Upper lobe of left lung (tissue), 4 donors: ENCODE measurements at regions not wholly inside any gene's neighbourhood (a gene's known extent, or its start where the extent isn't known, plus 50 kb on each side); places are given as distances from the start of the nearest gene placed in this dataset.

ENCODE experiments used
- CTCF ChIP-seq, 6 experiments: fragments of 450-650 bp in 4 of 6; fragments of 200-600 bp in 2 of 6; sonication (generic) in 2 of 6; IDR thresholded peaks; one replicate each; pipeline ENCODE4 v1.5.1; 2016 to 2019; ENCODE audit warnings: antibody characterized with exemption in 6 of 6
- POLR2A ChIP-seq, 4 donors: fragments of 450-650 bp; IDR thresholded peaks; one replicate each; pipeline ENCODE4 v1.5.1; 2016 to 2017; ENCODE audit warnings: antibody characterized with exemption in 4 of 4, mild to moderate bottlenecking in 2 of 4
- POLR2AphosphoS5 ChIP-seq, 2 donors: sonication (generic); formaldehyde crosslinking; IDR thresholded peaks; one replicate each; pipeline ENCODE4 v1.5.1; 2017; ENCODE audit warnings: antibody characterized with exemption in 2 of 2

GRCh38 chr4:98796991-98797390, 131.9 kb downstream of the EIF4E start:
- no peak for TF ChIP-seq CTCF (IDR thresholded peaks at IDR 0.05)
- TF ChIP-seq POLR2A (IDR thresholded peaks at IDR 0.05): no peak
- TF ChIP-seq POLR2AphosphoS5 (IDR thresholded peaks at IDR 0.05): no peak
